ENCODE measurements at regions not wholly inside any gene's neighbourhood (a gene's known extent, or its start where the extent isn't known, plus 50 kb on each side); places are given as distances from the start of the nearest gene placed in this dataset.

DNA sequence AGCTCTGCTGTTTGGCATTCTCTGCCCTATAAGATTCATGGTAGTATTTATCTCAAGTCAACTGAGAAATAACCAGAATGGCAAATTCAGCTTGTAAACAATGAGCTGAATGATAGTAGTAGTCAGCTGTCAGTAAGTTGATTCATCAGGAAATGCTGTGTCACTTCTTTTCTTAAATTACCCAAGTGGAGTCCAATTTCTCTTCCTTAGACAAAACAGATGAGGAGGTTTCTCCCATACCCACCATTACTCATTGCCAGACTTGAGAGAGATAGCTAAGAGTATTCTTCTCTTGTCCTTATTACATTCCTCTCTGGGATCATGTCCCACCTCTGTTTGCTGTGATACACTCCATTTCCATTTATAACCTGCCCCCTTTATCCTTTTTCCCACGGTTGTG lies 159.8 kb upstream of the STEAP1 start:
- intact Hi-C loops (cut with DNase I), result no loop called here
- no peaks in the 10 kb centered on the region for H3K36me3 ChIP-seq (replicated peaks in 1 of 2; ENCODE audit: insufficient read depth in 1 of 2, low read depth in 2 of 2)
- WGBS, 2 donors, result 21 to 31% methylated on average over 1 of the region's 1 CpG
- H3K27ac ChIP-seq, result no peak overlapping the region
- no peaks in the 10 kb centered on the region for H3K4me1 ChIP-seq
- ATAC-seq (no peak), DNase-seq (no peak)
- H3K27me3 ChIP-seq, result no peaks in the 10 kb centered on the region
- H3K4me3 ChIP-seq, result no peak overlapping the region
- no peaks in the 10 kb centered on the region for H3K9me3 ChIP-seq
- no peak for TF ChIP-seq POLR2A (IDR thresholded peaks at IDR 0.05)
- TF ChIP-seq, protein P1, sequence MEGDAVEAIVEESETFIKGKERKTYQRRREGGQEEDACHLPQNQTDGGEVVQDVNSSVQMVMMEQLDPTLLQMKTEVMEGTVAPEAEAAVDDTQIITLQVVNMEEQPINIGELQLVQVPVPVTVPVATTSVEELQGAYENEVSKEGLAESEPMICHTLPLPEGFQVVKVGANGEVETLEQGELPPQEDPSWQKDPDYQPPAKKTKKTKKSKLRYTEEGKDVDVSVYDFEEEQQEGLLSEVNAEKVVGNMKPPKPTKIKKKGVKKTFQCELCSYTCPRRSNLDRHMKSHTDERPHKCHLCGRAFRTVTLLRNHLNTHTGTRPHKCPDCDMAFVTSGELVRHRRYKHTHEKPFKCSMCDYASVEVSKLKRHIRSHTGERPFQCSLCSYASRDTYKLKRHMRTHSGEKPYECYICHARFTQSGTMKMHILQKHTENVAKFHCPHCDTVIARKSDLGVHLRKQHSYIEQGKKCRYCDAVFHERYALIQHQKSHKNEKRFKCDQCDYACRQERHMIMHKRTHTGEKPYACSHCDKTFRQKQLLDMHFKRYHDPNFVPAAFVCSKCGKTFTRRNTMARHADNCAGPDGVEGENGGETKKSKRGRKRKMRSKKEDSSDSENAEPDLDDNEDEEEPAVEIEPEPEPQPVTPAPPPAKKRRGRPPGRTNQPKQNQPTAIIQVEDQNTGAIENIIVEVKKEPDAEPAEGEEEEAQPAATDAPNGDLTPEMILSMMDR (IDR thresholded peaks at IDR 0.05), result no peak

- no peak overlapping the region for H3K27ac ChIP-seq
- TF ChIP-seq POLR2A (IDR thresholded peaks at IDR 0.05), result no peak
- TF ChIP-seq, protein P1 (IDR thresholded peaks at IDR 0.05), result no peak
- H3K4me3 ChIP-seq, result no peak overlapping the region
- DNase-seq (no peak), ATAC-seq (no peak)
- H3K36me3 ChIP-seq (replicated peaks in 1 of 2; ENCODE audit: insufficient read depth in 1 of 2, low read depth in 2 of 2), result no peaks in the 10 kb centered on the region
- intact Hi-C loops (cut with DNase I), result no loop called here
- no peaks in the 10 kb centered on the region for H3K9me3 ChIP-seq
- no peaks in the 10 kb centered on the region for H3K4me1 ChIP-seq
- 52 to 54% methylated on average over 2 of the region's 2 CpGs for WGBS, 2 donors
- no peaks in the 10 kb centered on the region for H3K27me3 ChIP-seq
These were observed 155.7 kb upstream of the STEAP1 start for GRCh38 chr7:89998554-89998953.

- 41 to 45% methylated on average over 2 of the region's 2 CpGs for WGBS, 2 donors
- DNase-seq, result no peak
- Histone ChIP-seq H3K4me1 (no peaks in the 10 kb centered on the region), H3K36me3 (replicated peaks in 1 of 2; ENCODE audit: insufficient read depth in 1 of 2, low read depth in 2 of 2) (no peaks in the 10 kb centered on the region), H3K9me3 (no peaks in the 10 kb centered on the region), H3K27ac (no peak overlapping the region), H3K4me3 (no peak overlapping the region), H3K27me3 (no peaks in the 10 kb centered on the region)
- TF ChIP-seq, protein P1 (IDR thresholded peaks at IDR 0.05), result no peak
- TF ChIP-seq POLR2A (IDR thresholded peaks at IDR 0.05), result no peak
- intact Hi-C loops (cut with DNase I), result no loop called here
- ATAC-seq, result no peak
These were observed 148.4 kb upstream of the STEAP1 start for GRCh38 chr7:90005836-90006235.

DNA sequence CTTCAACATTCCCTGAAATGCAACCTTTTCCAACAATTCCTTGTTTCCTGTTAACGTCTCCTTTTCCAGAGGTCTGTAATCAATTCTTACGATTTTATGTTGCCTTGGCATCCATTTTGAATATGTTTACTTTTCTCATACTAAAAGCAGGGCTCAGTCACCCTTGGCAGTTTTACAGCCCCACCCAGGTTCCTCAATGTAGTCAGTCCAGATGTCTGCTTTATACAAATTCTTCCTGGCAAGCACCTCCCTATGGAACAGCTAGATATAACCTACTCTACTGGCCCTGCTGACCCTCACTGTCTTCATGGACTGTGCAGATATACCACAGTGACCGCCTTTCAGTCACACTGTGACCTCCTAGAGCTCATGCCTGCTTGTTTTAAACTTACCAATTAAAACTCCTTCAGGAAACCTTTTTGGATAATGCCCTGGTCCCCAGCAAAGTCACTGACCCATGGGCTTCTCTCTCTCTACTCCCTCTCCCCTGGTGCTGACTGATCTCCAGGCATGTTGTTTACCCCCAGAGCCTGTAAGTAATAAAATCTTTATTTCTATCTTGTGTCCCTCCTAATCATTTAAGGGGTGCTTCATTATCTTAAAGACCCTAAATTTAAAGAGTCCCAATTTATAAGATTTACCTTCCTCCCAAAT lies 147.1 kb upstream of the STEAP1 start:
- no peaks in the 10 kb centered on the region for H3K4me1 ChIP-seq
- no peak for ATAC-seq

More for the DNA sequence above, 147.1 kb upstream of the STEAP1 start:
- no peaks in the 10 kb centered on the region for H3K9me3 ChIP-seq
- no peak for DNase-seq
- no peak for TF ChIP-seq POLR2A (IDR thresholded peaks at IDR 0.05)
- TF ChIP-seq, protein P1 (IDR thresholded peaks at IDR 0.05), result no peak
- H3K27me3 ChIP-seq, result no peaks in the 10 kb centered on the region
- 39 to 45% methylated on average over 3 of the region's 3 CpGs for WGBS, 2 donors
- no peaks in the 10 kb centered on the region for H3K36me3 ChIP-seq (replicated peaks in 1 of 2; ENCODE audit: insufficient read depth in 1 of 2, low read depth in 2 of 2)
- H3K4me3 ChIP-seq, result no peak overlapping the region
- no peak overlapping the region for H3K27ac ChIP-seq
- intact Hi-C loops (cut with DNase I), result no loop called here
